ENCODE measurements at regions not wholly inside any gene's neighbourhood (a gene's known extent, or its start where the extent isn't known, plus 50 kb on each side); places are given as distances from the start of the nearest gene placed in this dataset.

DNA sequence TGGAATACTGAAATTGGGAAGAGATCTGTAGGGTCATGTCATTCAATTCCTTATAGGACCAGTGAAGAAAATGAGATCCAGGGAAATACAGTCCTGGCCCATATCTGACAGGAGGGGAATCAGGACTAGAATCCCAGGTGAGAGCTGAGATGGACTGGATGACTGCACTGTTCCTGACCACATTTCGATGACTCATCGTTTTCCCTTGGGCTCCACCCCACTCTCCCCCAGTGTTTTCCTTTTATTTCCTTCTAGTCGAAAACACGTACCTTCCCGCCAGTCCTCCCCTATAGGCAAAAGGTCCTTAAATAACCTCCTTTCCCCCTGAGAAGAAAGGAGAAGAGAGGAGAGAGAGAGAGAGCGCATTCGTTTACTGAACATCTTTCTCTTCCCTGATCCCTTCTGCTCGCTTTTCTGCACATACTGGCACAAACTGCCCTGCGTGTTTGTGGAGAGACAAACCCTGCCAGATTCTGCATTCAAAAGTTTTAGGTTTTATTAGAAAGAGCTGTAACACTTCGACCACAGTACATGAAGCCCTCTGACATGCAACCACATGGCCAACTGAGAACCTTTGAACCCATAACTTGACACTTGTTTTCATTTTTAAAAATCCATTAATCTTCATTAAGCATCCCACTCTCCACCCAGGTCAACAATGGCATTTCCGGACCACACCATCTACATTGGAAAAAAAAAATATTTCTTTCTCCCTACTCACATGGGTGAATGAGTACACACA, 565.7 kb downstream of the METTL15 start:
- no peak for TF ChIP-seq POLR2A (IDR thresholded peaks at IDR 0.05)
- TF ChIP-seq, protein P1, sequence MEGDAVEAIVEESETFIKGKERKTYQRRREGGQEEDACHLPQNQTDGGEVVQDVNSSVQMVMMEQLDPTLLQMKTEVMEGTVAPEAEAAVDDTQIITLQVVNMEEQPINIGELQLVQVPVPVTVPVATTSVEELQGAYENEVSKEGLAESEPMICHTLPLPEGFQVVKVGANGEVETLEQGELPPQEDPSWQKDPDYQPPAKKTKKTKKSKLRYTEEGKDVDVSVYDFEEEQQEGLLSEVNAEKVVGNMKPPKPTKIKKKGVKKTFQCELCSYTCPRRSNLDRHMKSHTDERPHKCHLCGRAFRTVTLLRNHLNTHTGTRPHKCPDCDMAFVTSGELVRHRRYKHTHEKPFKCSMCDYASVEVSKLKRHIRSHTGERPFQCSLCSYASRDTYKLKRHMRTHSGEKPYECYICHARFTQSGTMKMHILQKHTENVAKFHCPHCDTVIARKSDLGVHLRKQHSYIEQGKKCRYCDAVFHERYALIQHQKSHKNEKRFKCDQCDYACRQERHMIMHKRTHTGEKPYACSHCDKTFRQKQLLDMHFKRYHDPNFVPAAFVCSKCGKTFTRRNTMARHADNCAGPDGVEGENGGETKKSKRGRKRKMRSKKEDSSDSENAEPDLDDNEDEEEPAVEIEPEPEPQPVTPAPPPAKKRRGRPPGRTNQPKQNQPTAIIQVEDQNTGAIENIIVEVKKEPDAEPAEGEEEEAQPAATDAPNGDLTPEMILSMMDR (IDR thresholded peaks at IDR 0.05 in 4 of 5, conservative IDR thresholded peaks at IDR 0.05 in 1 of 5): no peak
